GM18868 (cell line): ENCODE measurements at regions not wholly inside any gene's neighbourhood (a gene's known extent, or its start where the extent isn't known, plus 50 kb on each side); places are given as distances from the start of the nearest gene placed in this dataset.

Source experiments
- ATAC-seq: cut with Tn5 transposase; IDR thresholded peaks from one replicate; pipeline ENCODE4 v1.9.1; 2021; ENCODE audit warnings: mild to moderate bottlenecking, moderate library complexity; ENCODE audit not compliant: unreplicated experiment

DNA sequence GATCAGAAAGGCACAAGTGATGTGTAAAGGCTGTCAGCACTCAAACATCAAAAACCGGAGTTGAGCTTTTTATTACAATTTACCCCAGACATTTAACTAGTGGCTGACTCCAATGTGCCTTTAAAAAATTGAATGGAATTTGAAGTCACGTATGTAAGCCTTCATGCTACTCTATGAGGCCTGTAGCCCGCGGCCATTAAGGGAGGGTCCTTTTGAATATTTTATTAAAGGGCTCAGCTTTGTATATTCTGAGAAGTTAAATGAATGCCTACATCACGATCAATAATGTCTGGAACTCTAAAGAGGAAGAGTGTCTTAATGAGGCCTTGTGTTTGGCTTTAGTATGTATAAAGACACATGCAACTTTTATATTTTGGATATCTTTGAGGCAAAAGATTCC is 916.6 kb upstream of the CELF2 start:
- ATAC-seq: no peak

DNA sequence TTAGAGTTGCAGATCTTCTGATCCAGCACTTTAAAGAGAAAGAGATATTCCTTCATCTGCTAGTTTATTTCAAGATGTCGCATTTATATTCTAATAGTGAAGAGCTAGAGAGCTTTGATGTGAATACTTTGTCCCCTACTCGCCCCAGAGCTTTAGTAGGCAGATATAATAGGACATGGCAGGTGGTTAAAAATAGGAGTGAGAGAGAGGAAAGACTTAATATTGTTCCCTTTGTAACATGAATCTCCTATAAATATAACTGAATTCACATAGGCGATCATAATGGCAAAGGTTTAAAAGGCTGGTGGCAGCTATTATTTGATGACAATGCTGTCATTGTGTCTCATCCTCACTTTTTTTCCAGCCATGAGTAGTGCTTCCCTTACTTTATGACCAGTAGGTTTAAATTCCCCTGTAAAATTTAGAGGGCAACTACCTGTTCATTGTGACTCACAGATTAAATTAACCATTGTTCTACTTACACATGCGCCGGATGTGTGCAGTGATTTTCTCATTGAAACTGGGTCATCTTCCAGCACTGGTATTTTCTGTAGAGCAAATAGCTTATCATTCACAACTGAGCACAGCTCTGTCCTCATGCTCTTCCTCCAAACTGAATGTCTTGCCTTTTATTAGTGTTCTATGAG is 906.7 kb upstream of the CELF2 start:
- ATAC-seq: no peak

DNA sequence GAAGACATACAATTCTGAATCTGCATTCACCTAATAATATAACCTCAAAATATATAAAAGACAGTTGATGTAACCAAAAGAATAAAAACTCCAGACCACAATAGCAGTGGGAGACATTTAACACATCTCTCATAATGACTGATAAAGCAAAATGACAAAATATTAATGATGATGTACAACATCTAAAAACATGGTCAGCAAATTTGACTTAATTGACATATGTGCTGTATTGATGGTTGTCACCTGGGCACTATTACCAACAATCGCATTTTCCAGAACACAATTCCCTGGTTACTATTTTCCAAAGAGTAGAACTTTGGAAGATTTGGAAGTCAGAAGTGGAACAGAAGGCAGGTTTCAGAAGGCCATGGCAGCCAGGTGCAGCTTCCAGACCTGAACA is 899.5 kb upstream of the CELF2 start:
- no peak for ATAC-seq

DNA sequence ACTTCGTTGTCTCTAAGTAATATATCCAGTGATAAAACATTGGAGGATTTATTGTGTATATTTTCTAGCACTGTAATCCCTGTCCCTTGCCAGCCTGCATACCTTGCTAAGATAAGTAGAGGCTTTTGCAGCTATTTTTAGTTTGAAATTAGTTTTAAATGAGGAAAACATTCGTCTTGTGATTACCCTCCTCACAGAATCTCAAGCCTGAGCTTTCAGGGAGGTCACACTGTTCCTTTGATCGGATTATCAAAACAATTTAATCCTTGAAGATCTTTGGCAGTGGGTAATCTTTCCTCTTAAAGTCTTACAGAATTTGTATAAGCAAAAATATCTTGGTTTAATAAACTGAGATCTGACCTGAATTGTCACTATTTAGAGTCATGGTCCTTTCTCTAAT is 897.0 kb upstream of the CELF2 start:
- ATAC-seq: no peak

DNA sequence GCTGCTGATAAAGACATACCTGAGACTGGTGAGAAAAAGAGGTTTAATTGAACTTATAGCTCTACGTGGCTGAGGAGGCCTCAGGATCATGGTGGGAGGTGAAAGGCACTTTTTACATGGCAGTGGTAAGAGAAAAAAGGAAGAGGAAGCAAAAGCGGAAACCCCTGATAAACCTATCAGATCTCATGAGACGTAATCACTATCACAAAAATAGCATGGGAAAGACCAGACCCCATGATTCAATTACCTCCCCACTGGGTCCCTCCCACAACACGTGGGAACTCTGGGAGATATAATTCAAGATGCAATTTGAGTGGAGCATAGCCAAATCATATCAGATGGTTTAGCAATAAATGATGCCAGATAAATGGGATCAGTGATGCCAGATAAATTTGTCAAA is 892.0 kb upstream of the CELF2 start:
- no peak for ATAC-seq

DNA sequence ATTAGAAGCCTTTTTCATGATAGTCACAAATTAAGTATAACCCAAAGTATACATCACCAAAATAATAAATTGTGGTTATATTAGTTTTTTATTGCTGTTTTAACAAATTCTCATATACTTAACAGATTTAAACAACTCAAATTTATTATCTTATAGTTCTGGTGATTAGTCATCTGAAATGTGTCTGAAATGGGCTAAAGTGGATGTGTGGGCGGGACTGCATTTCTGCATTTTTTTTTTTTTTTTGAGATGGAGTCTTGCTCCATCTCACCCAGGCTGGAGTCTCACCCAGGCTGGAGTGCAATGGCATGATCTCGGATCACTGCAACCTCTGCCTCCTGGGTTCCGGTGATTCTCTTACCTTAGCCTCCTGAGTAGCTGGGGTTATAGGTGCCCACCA is 891.5 kb upstream of the CELF2 start:
- ATAC-seq: no peak

DNA sequence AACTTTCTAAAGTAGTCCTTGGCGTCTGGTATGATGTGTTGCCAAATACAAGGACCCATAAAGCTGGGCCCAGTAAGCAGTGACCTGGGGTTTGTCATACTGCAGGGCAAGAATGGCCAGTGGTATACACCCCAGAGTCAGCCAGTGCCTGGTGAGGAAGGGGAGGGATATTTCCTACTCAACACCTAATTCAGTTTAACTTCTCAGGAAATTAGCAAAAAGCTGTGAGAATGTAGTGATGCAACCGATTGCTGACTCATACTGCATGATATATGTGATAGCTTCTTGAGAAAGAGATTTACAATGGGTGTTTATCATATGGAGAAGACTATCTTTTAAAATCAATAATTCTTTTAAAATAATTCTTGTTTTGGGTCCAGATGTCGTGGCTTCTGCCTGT is 889.3 kb upstream of the CELF2 start:
- ATAC-seq: no peak

DNA sequence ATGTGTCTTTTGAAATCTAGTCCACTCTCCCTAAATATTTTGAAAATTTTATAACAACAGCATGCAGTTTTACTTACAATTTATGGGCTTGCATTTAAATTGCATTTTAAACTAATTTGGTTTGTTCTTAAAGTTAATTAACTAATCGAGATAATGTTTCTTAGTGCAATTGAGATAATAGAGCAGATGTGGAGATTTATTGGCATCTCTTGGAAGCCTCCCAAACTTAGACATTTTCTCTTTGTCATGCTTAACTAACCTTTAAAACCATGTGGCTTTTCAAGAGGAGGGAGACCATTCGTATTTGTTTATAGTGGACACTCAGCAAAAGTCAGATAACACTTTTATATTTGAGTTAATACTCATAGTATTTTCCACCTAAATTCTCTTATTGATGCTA is 887.0 kb upstream of the CELF2 start:
- no peak for ATAC-seq

DNA sequence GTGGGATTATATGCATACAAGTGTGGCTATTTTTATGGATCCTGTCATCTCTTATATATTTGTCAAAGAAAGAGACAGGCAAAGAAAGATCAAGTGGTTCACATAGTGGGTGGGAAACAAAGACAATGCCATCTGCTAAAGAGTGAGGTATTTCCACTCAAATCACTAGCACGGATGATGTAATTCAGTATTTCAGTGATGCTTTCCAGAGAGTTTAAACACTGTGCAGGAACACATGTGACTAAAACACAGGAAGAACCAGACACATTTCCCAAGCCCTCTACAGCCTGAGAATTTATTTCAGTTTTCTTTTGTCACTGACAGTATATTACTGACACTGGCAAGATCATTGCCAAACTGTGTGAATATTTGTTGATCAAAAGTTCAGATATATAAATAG is 885.7 kb upstream of the CELF2 start:
- ATAC-seq: no peak

DNA sequence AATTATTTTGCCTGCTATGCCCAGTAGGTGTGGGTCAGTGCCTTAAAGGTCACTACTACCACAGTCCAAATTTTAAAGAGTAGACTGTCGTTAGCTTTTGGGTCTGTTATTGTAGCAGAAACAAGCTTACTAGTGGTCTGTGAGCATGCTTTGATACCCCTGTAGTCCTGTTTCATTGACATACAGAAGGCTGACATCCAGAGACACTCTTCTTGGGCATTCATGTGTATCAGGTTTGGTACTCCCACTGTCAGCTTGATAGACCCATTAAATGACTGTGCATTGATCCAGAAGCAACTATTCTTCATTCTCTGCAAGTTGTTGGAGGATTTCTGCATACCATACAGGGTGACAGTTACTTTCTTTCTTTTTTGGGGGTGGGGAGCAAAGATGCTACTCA is 884.4 kb upstream of the CELF2 start:
- no peak for ATAC-seq

DNA sequence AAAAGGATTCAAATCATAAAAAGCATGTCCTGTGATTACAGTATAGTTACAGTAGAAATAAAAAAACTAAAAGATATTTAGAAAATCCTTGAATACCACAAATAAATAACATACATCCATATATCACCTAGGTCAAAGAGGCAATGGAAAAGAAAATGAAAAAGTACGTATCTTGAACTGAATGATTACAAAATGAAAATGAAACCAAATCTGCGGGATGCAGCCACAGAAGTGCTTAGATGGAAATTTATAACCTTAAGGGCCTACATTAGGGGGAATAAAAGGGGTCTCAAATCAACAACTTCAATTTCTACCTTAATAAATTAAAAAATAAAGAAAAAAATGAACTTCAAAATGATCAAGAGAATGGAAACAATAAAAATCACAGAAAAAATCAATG is 879.0 kb upstream of the CELF2 start:
- peak; percentile 49 for ATAC-seq

DNA sequence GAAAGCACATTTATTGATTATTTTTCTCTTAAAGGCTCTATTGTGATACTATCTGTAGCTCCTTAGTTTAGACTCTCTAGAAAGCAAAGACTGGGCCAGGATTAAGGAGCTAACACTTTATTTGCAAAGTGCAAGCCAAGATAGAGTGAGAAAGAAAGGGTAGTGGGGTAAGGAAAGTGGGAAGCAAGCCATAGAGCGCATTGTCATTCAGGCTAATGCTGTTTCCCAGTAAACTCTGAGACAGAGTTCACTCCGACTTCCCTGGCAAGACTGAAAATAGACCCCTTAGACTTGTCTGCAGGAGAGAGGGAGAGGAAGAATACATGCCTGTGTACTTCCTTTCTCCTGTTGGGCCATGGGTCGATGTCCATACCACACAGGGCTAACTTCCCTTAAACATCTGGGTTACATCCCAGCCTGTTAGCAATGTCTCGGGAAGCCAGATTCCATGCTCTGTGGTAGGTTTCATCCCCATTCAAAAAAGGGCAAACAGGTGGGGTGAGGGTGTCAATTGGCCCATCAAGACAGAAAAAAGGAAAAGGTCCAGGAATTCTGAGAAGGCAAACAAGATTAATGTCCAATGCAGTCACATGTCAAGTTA is 875.8 kb upstream of the CELF2 start:
- no peak for ATAC-seq

DNA sequence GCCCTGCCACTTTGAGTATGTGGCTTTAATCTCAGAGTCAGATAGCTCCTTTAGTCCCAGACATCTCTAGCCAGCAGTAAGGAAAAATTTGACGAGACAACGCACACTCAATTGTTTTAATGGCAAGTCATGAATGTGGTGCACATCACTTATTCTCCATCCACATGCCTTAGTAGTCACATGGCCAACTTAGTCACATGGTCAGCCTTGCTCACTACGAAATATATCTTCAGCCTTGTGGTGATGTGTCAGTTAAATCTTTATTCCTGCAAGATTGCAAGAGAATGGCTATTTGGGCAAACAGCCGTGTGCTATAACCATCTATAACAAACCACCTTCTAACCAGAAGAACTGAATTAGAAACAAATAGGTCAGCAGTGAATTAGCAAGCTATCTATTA is 871.1 kb upstream of the CELF2 start:
- no peak for ATAC-seq

DNA sequence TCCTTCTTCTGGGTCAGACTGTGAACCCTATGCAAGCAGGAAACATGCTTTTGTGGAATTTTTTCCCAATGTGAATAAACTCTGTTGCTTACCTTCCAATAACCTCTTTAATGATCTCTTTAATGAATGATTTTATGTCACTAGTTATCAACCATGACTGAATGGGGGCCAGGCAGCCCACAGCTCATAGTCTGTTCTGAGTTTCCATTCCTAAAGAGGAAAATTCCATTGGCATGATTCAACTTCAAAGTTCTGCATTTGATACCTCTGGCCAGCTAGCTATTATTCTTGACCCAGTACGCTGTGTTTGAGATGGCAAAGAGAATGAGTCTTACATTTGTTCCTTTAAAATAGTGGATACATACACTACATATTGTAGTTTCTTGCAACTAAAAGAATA is 867.8 kb upstream of the CELF2 start:
- no peak for ATAC-seq

DNA sequence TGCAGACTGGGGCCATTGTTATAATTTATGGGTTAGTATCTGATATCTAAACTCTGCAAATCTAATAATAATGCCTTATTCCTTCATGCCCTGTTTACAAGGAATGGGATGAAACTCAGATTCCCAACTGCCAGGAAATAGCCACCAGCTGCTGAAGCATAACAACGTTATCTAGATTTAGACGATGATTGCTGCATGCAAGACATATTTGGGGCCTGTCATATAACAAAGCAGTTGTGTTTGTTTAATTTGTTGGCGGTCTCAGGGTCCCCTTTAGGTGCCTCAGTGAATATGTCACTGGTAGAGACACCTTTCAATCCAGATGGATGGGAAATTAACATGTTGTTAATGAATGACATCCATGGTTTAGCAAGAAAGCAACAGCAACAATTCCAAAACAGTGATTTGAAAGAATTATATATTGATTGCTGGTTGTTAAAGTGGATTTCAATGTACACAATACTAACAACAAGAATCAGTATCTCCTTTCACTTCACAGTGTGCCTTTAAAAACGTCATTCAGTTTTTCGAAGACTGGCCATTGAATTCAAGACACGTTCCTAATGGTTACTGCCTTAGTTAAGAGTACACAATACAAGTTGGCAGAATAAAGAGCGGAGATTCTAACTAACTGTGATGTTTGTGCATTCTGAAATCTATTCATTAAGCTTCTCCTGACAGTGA is 860.6 kb upstream of the CELF2 start:
- no peak for ATAC-seq

DNA sequence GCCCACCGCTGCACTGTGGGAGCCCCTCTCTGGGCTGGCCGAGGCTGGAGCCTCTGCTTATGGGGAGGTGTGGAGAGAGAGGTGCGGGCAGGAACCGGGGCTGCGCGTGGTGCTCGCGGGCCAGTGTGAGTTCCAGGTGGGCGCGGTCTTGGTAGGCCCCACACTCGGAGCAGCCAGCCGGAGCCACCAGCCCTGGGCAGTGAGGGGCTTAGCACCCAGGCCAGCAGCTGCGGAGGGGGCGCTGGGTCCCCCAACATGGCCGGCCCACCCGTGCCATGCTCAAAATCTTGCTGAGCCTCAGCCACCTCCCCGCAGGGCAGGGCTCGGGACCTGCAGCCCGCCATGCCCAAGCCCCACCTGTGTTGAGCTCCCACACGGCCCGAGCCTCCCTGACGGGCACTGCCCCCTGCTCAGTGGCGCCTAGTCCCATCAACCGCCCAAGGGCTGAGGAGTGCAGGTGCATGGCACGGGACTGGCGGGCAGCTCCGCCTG is 856.8 kb upstream of the CELF2 start:
- no peak for ATAC-seq

DNA sequence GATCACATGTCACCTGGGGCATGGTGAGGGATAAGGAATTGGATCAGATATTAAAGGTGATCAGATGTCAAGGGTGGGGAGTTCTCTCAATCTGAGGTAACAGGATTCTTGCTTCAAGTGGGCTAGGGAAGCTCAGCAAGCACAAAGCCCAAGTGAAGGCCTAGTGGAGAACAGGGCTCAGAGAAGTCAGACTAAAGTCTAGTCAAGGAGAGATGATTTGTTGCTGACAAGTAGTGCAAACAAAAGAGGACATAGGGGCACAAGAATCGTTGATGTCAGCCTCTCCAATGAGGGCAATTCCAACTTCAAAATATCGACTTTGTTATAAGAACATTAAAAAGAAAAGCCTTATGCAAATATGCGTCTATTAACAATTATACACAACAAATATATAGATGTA is 852.8 kb upstream of the CELF2 start:
- no peak for ATAC-seq

DNA sequence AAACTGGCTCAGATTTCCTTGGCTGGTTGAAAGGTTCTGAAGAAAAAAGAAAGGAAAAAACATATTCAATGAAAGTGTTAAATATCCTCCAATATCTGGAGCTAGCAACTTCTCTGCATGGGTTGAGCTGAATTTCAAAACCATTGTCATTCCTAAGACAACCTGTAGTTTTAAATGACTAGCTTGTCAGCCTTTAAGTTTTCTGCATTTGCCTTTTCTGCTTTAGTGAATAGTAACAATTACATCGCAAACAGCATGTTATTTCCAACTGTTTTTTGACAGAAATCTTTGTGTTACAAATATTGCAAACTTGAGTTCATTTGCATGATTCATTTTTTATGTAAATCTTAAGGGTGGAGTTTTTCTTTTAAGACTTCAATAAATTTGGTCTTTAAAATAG is 852.3 kb upstream of the CELF2 start:
- no peak for ATAC-seq

DNA sequence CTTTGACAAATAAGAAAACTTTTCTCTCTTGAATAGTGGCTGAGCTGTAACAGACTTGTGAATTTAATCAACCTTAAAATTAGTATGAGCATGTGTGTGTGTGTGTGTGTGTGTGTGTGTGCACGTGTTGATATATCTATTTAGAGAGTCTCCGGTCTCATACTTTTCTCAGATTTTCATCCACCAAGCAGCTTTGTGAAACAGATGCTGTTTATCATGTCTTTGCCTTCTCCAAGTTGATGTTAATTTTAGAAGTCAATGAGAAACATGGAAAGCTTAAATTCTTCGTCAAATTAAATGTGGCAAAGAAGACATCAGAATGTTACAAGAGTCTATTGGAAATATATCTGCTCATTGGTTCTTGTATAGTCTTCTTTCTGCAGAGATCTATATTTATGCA is 839.2 kb upstream of the CELF2 start:
- no peak for ATAC-seq

DNA sequence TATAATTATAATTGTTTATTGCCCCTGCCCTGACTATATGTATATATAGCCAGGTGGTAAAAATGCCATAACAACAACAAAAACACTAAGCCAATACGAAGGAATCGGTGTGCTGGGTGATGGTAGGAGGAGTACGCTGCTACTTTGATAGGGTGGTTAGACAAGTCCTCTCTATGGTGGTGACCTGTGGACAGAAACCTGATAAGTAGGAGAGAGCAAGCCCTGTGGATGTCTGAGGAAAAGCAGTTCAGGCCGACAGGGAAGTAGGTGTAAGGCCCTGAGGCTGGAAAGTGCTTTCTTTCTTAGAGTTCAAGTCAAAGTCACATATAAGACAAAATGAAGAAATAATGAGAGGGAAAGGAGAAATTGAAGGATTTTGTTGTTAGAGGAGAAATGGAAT is 823.8 kb upstream of the CELF2 start:
- no peak for ATAC-seq

DNA sequence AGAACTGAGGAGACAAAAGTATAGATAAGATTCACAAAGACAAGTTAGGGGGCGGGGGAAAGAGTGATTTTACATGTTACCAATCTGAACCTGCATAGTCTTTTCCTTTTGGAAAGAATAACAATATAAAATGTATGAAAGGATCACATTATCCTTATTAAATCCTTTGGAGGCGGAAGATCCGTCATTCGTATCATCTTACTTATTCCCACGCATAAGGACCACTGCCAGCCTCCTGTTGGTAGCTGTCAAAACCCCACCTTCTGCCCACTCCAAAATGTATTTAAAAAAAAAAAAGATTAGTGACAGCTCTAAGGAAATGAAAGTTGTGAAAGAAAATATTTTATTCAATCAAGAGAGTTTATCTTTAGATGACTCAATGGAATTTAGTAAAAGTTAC is 821.0 kb upstream of the CELF2 start:
- ATAC-seq: no peak

DNA sequence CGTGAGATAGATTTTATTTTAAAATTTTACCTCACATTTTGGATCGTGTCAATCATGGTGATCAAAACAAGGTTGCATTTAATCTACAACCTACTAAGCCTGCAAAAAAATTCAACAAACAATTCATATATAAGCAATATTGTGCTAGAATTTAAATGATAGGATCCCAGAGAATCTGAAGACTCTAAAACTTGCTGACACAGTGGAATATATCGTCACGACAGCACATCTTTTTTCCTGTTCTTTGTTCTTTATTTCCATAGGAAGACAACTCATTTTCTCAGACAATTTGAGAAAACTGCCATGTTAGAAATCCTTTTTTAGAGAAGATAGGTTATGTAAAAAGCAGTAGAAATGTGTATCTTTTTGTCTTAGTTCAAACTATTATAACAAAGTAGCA is 820.2 kb upstream of the CELF2 start:
- ATAC-seq: no peak

DNA sequence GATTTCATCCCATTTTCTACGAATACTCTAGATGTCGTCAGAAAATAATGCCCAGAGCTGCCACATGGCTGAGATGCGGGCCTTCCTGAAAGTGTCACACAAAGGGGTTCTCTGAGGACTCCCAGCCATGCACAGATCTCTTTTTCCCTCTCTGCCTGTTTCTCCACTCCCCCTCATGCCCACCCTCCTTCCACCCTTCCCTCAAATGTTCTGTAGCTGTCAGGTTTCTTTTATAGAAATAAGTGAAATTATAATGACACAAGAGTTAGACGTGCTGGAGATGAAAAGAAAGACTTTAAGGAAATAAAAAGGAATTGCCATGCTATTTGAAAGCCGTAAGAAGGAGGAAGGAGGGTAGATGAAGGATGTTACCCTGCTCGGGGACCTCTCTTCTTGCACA is 819.3 kb upstream of the CELF2 start:
- ATAC-seq: no peak
